SW 1271 (cell line): ENCODE measurements at regions not wholly inside any gene's neighbourhood (a gene's known extent, or its start where the extent isn't known, plus 50 kb on each side); places are given as distances from the start of the nearest gene placed in this dataset.
"Not testable (repeated sequence)": the region's sequence is repeated elsewhere in the genome, so short reads cannot be mapped to it uniquely, and the experiment has no call there.

Source experiments
- DNase-seq, 2 experiments: peaks; one replicate each; lab custom pipeline; 2025; lab: John Stamatoyannopoulos, UW

DNA sequence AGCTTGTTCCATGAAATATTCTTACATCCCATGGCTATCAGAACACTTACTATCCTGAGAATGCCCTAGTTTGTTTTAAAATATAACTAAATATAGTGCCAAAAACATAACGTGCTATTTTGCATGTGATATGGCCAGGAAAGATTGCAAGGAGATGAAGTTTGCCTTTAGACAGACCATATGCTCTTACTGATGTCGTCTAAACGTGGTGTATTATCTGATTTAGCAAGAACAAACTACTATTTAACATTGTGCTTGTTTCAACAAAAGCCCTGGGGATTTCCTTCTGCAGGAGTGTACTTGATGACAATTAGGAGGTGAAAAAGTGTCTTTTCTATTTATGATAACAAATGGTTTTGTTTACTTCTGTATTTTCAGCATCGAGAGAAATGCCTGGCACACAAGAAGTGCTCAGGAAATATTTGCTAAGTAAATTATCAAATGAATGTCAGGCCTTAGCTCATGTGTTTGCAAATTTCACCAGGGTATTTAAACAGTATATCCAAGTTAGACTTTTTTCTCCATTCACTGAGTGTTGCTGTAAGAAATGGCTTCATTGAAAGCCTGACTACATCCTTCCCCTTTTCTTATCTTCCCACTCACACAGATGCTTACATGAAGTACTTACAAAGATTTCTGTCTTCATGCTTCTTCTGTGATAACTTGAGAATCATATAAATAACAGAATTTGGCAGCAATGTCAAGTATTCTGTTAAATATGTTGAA is 1033.6 kb downstream of the CDH8 start:
- no peak for DNase-seq

DNA sequence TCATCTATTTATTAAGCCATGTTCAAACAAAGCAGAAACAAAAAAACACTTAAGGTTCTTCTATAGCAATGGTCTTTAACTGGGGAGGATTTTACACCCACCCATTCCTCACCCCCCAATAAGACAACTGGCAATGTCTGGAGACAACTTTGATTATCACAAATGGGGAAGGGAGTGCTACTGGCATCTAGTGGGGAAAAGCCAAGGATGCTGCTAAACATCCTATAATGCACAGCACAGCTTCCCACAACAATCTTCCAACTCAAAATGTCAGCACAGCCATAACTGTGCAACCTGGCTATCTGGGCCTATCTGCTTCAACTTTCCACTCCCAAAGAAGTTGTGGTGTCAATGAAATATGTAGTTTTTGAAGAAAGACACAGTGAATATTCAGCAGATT is 1044.4 kb downstream of the CDH8 start:
- DNase-seq: no peak

DNA sequence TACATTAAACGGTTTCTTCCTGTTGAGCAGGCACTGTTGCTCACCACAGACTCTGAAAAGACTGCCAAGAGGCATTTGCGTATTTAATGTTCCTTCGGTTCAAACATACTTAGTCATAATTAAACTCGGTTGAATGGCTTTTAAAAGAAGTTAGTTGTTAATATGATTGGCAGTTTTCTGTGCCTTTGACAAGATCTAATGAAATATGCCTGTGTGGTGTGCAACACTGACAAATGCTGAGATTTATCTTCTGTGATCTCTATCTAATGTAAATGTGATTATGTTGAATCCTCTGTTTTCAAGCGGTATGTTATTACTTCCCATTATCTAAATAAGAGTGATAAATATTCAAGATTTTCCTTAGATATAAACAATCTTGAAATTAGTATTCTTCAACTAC is 1046.6 kb downstream of the CDH8 start:
- no peak for DNase-seq

DNA sequence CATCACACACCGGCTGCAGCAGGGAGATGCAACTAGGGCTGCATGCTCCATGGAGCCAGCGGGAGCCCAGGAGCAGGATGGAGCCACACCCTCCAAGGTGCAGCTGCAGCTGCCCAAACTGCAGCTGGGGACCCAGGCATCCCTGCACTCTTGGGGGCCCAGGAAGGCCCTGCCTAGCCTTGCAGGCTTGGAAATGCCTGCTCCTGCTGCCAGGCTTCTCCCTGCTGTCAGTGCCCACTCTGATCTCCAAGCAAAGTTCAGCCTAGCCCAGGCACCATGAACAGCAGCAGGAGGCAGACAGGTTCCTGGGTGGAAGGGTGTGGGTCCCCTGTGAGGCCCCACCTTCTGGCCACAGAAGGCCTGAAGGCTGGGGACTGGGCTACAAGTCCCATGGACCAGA is 1057.1 kb downstream of the CDH8 start:
- DNase-seq: no peak

DNA sequence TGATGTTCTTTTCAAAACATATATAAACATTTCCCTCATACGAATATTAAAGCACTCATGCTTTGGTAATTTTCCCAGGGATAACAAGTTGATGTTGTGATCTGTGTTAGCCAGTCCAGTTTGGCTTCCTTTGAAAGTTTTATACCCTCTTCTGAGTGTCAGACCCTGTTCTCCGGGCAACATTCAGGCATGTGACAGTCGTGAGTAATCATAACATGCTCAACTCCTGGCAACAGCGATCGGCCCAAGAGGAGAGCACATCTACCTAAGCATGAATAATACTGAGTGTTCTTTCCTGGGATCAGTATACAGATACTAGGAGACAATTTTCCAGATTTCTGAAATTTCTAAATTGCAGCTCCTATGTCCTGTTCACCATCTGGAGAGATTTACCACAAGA is 1086.4 kb downstream of the CDH8 start:
- DNase-seq: no peak

DNA sequence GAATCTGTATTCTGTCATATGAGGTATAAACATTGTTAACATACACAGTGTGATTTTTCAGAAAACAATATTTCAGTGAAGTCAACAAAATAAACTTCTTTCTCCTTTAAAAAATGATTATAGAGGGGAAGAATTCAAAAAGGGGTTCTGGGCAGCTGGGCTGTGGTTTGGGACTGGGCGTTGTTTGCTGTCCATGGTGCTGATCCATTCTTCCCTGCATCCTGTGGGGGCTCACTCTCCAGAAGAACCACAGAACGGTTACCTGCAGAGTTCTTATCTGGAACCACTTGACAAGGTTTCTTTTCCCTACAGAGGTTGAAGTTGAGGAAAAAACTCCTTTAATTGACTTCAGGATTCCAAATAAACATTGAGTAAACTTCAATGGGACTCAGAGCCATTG is 1091.0 kb downstream of the CDH8 start:
- no peak for DNase-seq

DNA sequence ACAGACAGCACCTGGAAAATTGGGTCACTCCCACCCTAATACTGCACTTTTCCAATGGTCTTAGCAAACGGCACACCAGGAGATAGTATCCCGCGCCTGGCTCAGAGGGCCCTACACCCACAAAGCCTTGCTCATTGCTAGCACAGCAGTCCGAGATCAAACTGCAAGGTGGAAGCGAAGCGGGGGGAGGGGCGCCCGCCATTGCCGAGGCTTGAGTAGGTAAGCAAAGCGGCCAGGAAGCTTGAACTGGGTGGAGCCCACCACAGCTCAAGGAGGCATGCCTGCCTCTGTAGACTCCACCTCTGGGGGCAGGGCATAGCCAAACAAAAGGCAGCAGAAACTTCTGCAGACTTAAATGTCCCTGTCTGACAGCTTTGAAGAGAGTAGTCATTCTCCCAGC is 1100.0 kb downstream of the CDH8 start:
- not testable (repeated sequence) for DNase-seq

DNA sequence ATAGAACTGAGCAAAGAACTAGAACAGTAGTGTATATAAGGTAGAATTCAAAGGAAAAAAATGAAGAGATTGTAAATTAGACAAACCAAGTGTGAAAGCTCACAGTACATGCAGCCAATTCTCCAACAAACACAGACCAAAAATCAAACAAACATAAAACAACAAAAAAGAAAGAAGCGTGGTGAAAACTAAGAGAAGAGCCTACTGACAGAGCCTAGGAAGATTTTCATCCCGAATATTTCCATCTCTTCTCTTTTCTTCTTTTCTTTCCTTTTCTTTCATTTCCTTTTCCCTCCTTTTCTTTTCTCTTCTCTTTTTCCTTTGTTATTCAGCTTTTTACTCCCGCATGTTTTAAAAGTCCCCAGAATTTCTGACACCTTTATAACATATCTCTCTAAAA is 1103.6 kb downstream of the CDH8 start:
- no peak for DNase-seq

DNA sequence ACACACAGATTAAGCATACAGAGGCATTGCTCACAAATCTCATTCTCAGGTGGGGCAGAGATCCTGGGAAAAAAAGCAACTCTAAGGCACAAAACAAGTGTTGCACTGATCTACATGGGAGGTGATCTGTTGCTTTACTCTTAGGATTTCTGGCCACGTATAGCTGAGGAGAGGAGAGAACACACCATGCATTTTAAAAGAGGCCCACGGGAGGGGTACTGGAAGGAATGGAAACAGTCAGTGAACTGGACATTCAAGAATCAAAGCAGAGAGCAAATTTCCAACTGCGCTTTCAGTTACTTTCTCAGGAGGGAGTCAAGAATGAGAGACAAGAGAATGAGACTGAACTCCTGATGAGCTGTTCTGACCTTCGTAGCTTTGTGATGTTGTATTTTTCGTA is 1105.9 kb downstream of the CDH8 start:
- no peak for DNase-seq

DNA sequence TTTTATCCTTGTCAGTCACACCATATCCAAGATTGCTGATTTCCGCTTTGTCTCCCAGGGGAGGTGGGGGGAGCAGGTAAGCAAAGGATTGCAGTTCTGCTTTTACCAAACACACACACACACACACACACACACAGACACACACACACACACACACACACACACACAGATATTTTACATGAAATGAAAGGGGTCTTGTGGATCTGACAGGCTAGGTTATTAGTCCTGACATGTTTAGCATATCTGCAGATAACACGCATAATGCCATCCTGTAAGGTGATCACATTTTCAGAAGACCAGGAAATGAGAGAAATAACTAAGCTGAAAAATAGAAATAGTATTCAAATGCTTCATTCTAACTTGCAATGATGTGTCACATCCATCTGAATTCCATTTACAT is 1113.3 kb downstream of the CDH8 start:
- DNase-seq: no peak

DNA sequence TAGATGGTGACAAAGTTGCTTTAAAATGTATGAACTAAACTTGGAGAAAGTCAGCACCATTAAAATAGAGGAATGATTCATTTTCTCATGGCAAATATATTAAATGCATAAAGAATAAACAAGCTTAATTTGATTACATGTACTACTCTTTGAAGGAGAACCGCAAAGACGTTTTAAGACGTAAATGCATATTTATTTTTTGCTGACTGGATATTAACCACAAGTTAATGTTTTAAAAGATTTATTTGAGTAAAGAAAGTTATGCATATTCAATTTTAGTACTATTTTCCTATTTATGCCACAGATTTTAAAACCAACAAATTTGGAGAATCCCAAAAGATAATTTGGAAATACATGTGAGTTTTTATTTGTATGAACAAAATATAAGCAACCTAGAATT is 1121.9 kb downstream of the CDH8 start:
- DNase-seq: no peak

DNA sequence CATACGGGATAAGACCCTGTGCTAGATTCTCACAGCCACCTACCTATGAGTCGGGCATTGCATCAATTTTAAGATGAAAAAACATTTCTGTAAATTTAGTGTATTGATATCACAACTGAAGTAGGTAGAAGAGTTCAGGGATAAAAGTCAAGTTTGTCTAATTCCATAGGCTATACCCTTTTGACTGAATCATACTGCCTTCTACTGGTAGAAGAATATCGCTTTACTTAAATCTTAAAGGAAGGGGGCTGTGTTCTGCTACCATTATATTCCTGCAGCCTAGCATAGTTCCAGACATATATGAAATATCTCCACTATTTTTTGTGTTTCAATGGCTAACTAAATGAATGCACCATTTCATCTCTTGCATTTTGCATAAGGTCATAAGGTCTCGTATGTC is 1128.6 kb downstream of the CDH8 start:
- DNase-seq: no peak

DNA sequence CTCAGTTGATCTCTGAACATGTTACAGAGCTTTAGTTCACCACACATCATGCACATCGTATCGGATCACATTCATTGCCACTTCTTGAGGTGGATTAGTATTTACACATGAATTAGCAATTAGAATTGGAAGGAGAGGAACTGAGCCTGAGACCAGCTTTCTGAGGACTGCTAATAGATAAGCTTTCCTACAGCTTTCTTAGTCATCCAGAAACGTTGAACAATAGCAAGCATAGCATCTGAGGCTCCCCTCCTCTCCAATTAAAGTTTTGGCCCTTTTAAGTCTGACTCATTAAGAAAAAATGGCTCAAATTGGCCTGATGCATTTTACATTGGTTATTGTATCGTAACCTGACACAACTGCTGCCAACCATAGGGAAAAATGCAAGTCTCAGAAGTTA is 1130.4 kb downstream of the CDH8 start:
- no peak for DNase-seq

DNA sequence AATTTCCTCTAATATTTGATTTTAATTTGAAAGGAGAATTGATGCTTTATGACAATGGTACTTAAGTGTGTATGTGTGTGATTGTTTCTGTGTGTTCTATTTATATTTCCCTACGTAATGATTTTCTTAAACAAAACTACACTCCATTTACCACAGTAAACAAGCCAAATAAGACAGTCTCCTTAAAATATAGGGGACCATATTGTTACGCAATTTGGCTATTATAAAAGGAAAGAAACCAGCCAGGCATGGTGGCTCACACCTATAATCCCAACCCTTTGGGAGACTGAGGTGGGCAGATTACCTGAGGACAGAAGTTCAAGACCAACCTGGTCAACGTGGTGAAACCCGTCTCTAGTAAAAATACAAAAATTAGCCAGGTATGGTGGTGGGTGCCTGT is 1134.1 kb downstream of the CDH8 start:
- DNase-seq: no peak

DNA sequence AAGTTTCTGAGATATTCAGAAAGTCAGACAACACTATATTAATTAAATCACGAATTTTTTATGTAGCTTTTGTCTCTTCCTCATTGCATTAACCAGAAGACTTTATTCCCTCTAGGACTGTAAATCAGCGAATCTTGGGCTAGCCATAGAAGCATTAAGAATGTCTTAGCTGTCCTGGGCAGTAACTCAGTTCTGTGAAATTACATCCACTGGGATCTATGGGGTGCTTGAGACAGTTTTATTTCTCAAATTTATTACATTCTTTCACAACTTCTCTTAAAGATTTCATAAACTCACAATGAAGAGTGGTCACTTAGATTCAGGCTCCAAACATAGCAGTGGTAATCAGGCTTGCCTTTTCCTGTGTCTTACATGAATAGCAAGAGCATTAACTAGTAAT is 1153.4 kb downstream of the CDH8 start:
- no peak for DNase-seq

DNA sequence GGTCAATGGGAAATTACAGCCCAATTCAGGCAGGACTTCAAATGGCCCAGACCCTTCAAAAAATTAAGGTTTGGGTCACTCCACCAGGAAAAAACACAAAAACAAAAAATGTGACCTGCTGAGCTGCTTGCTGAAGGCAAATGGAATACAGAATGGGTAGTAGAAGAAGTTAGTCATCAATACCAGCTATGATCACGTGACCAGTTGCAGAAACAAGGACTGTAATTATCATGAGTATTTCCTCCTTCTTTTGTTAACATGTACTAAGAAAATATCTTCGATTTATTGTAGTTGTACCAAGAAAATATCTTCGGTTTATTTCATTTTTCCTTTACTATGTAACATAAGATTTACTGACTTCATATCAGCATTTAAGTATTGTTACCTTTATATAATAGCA is 1183.6 kb downstream of the CDH8 start:
- DNase-seq: no peak

DNA sequence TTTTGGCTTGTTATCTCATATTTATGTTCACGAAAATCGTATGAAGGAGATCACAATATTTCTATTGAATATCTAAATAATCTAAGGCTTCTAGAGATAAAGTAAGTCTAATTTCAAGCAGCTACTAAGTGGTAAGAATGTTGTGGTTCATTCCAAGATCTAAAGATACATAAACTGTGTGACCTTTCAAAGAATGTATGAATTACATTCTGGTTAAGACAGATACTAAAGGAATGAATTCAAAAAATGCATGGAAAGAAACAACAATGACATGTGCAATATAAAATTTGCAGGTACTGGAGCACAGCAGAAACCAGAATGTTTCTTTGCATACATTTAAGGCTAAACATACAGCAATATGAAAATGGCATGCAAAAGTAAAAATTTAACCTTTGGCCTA is 1214.6 kb downstream of the CDH8 start:
- DNase-seq: no peak

DNA sequence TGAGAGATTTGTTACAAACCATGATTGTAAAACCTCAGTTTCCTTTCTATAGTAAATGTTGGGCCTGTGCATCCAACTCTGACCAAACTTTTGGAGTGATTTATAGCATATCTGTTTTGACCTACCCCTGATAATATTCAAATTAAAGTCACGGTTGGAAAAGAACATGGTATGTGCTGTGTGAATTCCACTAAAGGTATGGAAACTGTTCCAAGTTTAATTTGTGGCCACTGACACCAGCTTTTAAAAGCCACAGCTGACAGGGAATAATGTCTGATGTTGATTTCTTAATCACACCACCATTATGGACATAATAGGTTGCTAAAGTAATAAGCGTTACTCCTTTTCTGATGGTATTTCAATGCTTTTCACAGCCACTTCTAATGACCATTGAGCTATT is 1215.9 kb downstream of the CDH8 start:
- no peak for DNase-seq

DNA sequence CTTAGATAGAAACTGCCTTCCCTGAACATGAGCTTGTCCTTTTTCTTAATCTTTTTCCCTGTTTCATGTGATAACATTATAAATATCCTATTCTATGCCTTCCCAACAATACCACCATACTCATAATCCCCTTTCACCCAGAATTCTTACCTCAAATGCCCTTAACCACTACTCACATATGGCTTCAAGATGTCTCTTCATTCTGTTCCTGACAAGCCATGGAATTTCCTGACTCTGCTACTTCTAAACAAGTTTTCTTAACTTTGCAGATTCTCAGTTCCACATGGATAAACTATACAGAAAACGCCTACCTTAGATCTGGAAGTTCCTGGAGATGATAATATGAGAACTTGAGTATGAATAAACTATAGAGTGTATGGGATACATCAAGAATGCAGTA is 1217.8 kb downstream of the CDH8 start:
- DNase-seq: no peak

DNA sequence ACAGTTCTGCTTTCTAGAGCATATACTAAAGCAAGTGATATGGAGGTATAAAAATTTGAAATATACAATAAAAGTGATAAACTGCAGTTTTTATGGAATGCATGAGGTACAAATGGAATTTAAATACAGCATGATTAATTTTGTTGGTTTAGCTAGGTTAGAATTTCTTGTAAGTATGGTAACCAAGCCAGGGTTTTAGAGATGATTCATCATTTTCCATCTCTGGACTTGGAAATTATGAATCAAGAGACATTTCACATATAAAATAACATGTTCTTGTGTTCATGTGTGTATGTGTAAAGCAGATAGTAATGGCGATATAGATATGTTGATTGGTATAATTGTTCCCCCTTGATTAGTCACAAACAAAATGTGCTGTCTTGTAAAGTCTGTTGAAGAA is 1219.8 kb downstream of the CDH8 start:
- no peak for DNase-seq

DNA sequence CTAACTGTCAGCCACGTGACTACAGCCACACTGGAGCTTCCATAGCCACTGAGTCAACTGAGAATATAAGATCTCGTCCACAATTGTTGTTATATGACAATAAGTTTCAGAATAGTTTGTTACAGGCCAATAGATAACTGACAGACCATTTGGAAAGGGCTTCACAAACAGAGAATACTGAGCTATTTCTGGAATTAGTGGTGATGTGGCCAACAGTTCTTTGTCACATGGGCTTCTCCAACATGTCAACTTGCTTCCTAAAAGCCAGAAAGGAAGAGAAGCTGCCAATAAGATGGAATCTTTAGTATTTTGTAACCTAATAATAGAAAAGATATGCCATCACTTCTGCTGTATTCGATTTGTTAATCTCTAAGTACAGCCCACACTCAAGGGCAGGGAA is 1220.4 kb downstream of the CDH8 start:
- DNase-seq: no peak

DNA sequence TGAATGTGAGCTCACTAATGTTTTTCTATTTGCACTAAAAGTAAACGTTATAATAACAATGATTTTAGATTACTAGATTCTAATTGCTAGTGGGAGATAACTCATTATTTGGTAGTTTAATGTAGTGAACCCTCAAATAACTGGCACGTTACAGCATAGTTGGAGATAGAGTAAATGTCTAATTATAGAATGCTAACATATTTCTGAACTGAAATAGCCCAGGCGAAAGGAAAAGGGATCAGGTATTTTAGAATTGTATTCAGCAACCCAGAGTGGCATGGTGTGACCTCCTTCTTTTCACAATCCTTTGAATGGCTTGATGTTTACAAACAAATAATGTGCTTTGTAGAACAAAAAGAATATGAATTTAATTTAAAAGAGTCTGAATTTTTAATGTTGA is 1221.2 kb downstream of the CDH8 start:
- DNase-seq: no peak

DNA sequence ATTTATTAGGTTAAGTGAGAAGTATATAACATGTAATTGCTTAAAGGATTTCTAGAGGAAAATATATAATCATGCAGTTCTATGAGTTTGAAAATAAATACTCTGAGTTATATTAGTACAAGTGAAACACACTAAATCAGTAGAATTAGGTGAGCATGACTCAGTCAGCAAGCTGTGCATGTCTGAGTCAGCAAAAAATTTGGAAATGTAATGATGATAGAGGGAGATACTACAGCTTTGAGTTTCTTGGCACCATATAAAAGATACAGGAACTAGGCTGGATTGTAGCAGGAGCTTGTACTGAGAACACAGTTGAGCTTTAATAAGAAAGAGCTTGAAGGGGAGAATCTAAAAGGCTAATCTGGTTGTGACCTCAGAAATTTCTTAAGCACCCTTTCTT is 1224.6 kb downstream of the CDH8 start:
- no peak for DNase-seq

DNA sequence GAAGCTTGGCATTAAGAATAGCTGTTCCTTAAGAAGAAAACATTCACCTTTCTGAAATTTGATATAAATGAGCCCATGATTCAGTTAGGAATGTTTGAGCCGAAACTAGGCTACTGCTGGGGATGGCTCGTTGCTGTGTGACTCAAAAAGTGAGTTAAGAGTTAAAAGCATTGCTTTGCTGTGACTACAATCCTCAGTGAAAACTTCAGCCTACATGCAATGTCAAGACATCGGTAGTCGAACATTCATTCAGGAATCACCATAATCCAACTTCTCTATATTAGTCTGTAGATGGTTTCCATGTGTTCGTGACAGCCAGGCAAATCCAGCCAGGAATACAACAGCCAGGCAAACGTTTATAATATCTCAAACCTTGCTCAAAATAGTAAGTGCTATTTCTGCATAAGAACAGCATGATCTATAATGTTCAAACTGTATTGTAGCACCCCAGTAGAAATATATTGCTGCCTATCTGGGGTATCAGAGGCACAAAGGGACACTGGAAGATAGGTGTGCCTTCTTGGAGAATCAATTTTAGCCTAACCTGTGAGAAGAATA is 1225.1 kb downstream of the CDH8 start:
- DNase-seq: no peak
